AG04450 (cell line): ENCODE measurements at regions not wholly inside any gene's neighbourhood (a gene's known extent, or its start where the extent isn't known, plus 50 kb on each side); places are given as distances from the start of the nearest gene placed in this dataset.

ENCODE experiments used
- CTCF ChIA-PET: fragments of 300-600, 350-600 bp; formaldehyde crosslinking; extraction: SDS; loops from one replicate; lab custom pipeline; 2022; ENCODE audit warnings: antibody characterized with exemption, inconsistent platforms; lab: Charles Lee
- POLR2A ChIA-PET: fragments of 350-600 bp; formaldehyde crosslinking; extraction: SDS; loops from one replicate; lab custom pipeline; 2021; ENCODE audit warnings: antibody characterized with exemption, inconsistent platforms; lab: Yijun Ruan, JAX
- DNase-seq: peaks from one replicate; pipeline ENCODE4 v3.0.0-alpha.2; 2011; ENCODE audit warnings: low read depth, low spot score
- H3K27ac ChIP-seq: one replicate; pipeline ENCODE4 v1.5.1; 2012; ENCODE audit warnings: low read depth, low read length, control low read depth
- H3K27me3 ChIP-seq: one replicate; pipeline ENCODE4 v1.6.0; 2012; ENCODE audit warnings: low read length; ENCODE audit not compliant: control insufficient read depth, insufficient read depth
- H3K4me3 ChIP-seq: 2 replicates; pipeline ENCODE4 v1.5.1; 2011; ENCODE audit warnings: mild to moderate bottlenecking, low read depth, low read length, control low read depth
- H3K9me3 ChIP-seq: 2 replicates; pipeline ENCODE4 v1.5.1; 2012; ENCODE audit warnings: low read length; ENCODE audit not compliant: control insufficient read depth, insufficient read depth
- CTCF ChIP-seq: IDR thresholded peaks from 2 replicates; pipeline ENCODE4 v1.5.1; 2011; ENCODE audit warnings: low read depth, low read length, control low read depth, inconsistent platforms

DNA sequence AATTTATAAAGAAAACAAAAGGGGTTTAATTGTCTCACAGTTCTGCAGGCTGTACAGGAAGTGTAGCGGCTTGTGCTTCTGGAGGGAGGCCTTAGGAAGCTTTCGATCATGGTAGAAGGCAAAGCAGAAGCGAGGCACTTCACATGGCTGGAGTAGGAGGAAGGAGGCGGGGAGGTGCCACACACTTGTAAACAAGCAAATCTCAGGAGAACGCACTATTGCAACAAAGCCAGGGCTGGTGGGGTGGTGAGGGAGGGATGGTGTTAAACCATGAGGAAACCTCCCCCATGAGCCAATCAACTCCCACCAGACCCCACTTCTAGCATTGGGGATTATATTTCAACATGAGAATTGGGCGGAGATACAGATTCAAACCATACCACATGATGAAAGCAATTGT is 1116.3 kb downstream of the FAT4 start:
- POLR2A ChIA-PET, result no interaction called here
- no peak overlapping the region for H3K27ac ChIP-seq
- no peaks in the 10 kb centered on the region for H3K27me3 ChIP-seq
- CTCF ChIA-PET, result no interaction called here
- H3K4me3 ChIP-seq, result no peak overlapping the region
- no peak for TF ChIP-seq CTCF
- no peak for DNase-seq
- no peaks in the 10 kb centered on the region for H3K9me3 ChIP-seq

GRCh38 chr4:126435491-126435890 is 1120.7 kb downstream of the FAT4 start:
- CTCF ChIA-PET, result no interaction called here
- POLR2A ChIA-PET, result no interaction called here

DNA sequence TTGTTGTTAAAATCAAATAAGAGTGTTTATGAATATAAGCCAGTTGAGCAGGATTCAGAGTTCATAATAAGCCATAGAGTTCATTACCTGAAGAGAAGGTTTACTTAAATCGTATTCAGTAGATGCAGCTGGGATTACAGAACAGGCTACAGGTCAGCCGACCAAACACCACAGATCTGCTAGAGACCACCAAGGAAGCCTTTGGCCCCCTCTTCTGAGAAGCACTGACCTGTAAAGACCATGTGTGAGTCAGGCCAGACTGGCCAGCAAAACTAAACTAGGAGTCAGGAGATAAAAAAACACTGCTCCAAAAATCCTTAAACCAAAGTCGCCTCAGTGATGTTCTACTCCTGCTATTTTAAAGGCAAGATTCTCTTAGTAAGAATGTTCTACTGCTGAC is 1125.5 kb downstream of the FAT4 start:
- ChIA-PET POLR2A (no interaction called here), CTCF (no interaction called here)
- no peaks in the 10 kb centered on the region for H3K27me3 ChIP-seq
- H3K27ac ChIP-seq, result no peak overlapping the region
- DNase-seq, result no peak
- no peaks in the 10 kb centered on the region for H3K9me3 ChIP-seq
- H3K4me3 ChIP-seq, result no peak overlapping the region
- TF ChIP-seq CTCF, result no peak

More at GRCh38 chr4:126435491-126435890, 1120.7 kb downstream of the FAT4 start:
- H3K27ac ChIP-seq, result no peak overlapping the region
- no peak overlapping the region for H3K4me3 ChIP-seq
- H3K9me3 ChIP-seq, result no peaks in the 10 kb centered on the region
- TF ChIP-seq CTCF, result no peak
- no peak for DNase-seq
- H3K27me3 ChIP-seq, result no peaks in the 10 kb centered on the region

GRCh38 chr4:126441173-126442035 is 1126.6 kb downstream of the FAT4 start:
- Histone ChIP-seq H3K27ac (no peak overlapping the region), H3K27me3 (no peaks in the 10 kb centered on the region), H3K9me3 (no peaks in the 10 kb centered on the region), H3K4me3 (no peak overlapping the region)
- DNase-seq, result no peak
- CTCF ChIA-PET, result no interaction called here
- TF ChIP-seq CTCF, result no peak
- POLR2A ChIA-PET, result no interaction called here

GRCh38 chr4:126445596-126445995 is 1130.8 kb downstream of the FAT4 start:
- H3K4me3 ChIP-seq, result no peak overlapping the region
- ChIA-PET POLR2A (no interaction called here), CTCF (no interaction called here)
- no peaks in the 10 kb centered on the region for H3K9me3 ChIP-seq
- H3K27ac ChIP-seq, result no peak overlapping the region
- H3K27me3 ChIP-seq, result no peaks in the 10 kb centered on the region
- TF ChIP-seq CTCF, result no peak
- no peak for DNase-seq
